Neural progenitor cell (in vitro differentiated cells): ENCODE measurements at regions not wholly inside any gene's neighbourhood (a gene's known extent, or its start where the extent isn't known, plus 50 kb on each side); places are given as distances from the start of the nearest gene placed in this dataset.
A peak's percentile ranks its signal among the peaks of the same experiment; 100 is the strongest.
"Not testable (repeated sequence)": the region's sequence is repeated elsewhere in the genome, so short reads cannot be mapped to it uniquely, and the experiment has no call there.

Experiments
- DNase-seq: peaks from one replicate; pipeline ENCODE4 v3.0.0-alpha.2; 2016; ENCODE audit warnings: low spot score
- H2AFZ ChIP-seq: fragments of 200-600 bp; sonication (generic); replicated peaks from 2 replicates; pipeline ENCODE4 v1.6.1; 2016; ENCODE audit warnings: antibody characterized with exemption
- H3F3A ChIP-seq: fragments of 200-600 bp; sonication (generic); 2 replicates; pipeline ENCODE4 v1.6.1; 2016; ENCODE audit warnings: antibody characterized with exemption, low read depth
- H3K27ac ChIP-seq: fragments of 200-600 bp; sonication (generic); 2 replicates; pipeline ENCODE4 v1.5.1; 2016; ENCODE audit warnings: mild to moderate bottlenecking
- H3K27me3 ChIP-seq: fragments of 200-600 bp; sonication (generic); 2 replicates; pipeline ENCODE4 v1.6.1; 2016; ENCODE audit warnings: mild to moderate bottlenecking, moderate library complexity
- H3K36me3 ChIP-seq: fragments of 200-600 bp; sonication (generic); 2 replicates; pipeline ENCODE4 v1.5.1; 2016
- H3K4me1 ChIP-seq: fragments of 200-600 bp; sonication (generic); 2 replicates; pipeline ENCODE4 v1.6.1; 2016; ENCODE audit warnings: mixed run types
- H3K4me2 ChIP-seq: fragments of 200-600 bp; sonication (generic); 2 replicates; pipeline ENCODE4 v1.6.1; 2016
- H3K4me3 ChIP-seq: fragments of 200-600 bp; sonication (generic); 2 replicates; pipeline ENCODE4 v1.5.1; 2016
- H3K79me2 ChIP-seq: fragments of 200-600 bp; sonication (generic); 2 replicates; pipeline ENCODE4 v1.6.1; 2016; ENCODE audit warnings: low read depth
- H3K9ac ChIP-seq: fragments of 200-600 bp; sonication (generic); 2 replicates; pipeline ENCODE4 v1.6.1; 2016
- H3K9me3 ChIP-seq: fragments of 200-600 bp; sonication (generic); 2 replicates; pipeline ENCODE4 v1.5.1; 2016; ENCODE audit warnings: low read depth
- H4K20me1 ChIP-seq: fragments of 200-600 bp; sonication (generic); 2 replicates; pipeline ENCODE4 v1.6.1; 2016; ENCODE audit warnings: low read depth
- H3K27ac Mint-ChIP-seq: 3 replicates; pipeline ENCODE4 v1.8.0; 2021; ENCODE audit warnings: mixed read lengths
- H3K27me3 Mint-ChIP-seq: 2 replicates; pipeline ENCODE4 v1.8.0; 2022; ENCODE audit warnings: low read depth, mild to moderate bottlenecking, inconsistent platforms, moderate library complexity, mixed read lengths; ENCODE audit not compliant: insufficient read depth
- H3K36me3 Mint-ChIP-seq: 3 replicates; pipeline ENCODE4 v1.8.0; 2021; ENCODE audit warnings: mixed read lengths
- H3K4me1 Mint-ChIP-seq: 3 replicates; pipeline ENCODE4 v1.8.0; 2021; ENCODE audit warnings: mixed read lengths
- H3K4me3 Mint-ChIP-seq: 3 replicates; pipeline ENCODE4 v1.8.0; 2021; ENCODE audit warnings: mild to moderate bottlenecking, moderate library complexity, mixed read lengths
- H3K9me3 Mint-ChIP-seq: 3 replicates; pipeline ENCODE4 v1.8.0; 2020; ENCODE audit warnings: mixed read lengths
- EZH2 ChIP-seq: fragments of 200-600 bp; sonication (generic); IDR thresholded peaks from 2 replicates; pipeline ENCODE4 v1.6.1; 2017; ENCODE audit warnings: antibody characterized with exemption, mild to moderate bottlenecking, moderate library complexity
- EZH2phosphoT487 ChIP-seq: fragments of 200-600 bp; sonication (generic); IDR thresholded peaks from 2 replicates; pipeline ENCODE4 v1.6.1; 2017; ENCODE audit warnings: antibody characterized with exemption
- TF ChIP-seq, protein P1 (sequence below): fragments of 200-600 bp; sonication (generic); IDR thresholded peaks from 2 replicates; pipeline ENCODE4 v1.5.1; 2017; ENCODE audit warnings: antibody characterized with exemption, mild to moderate bottlenecking

DNA sequence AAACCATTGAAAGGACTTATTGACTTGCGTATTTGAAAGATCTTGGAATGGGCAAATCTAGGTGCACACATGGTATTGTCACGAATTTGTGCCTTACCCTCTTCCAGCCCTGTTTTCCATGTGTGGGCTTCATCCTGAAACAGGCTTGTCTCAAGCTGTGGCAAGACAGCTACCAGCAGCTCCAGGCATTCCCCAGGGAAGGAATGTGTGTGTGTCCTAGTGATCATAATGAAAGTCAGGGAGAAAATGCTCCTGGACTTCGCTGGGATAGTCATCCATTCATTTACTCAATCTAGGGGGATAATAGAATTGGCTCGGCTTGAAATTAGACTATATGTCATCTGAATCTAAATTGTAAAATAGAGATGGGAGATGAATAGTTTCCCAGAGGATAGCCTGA, 676.2 kb downstream of the CBLN4 start:
- Mint-ChIP-seq H3K27me3 (no peaks in the 10 kb centered on the region), H3K4me1 (peaks cover 4% of the 10 kb centered on the region)

GRCh38 chr20:55322745-55323144, 682.6 kb downstream of the CBLN4 start:
- Mint-ChIP-seq H3K4me3 (no peak overlapping the region), H3K27ac (no peak overlapping the region), H3K27me3 (no peaks in the 10 kb centered on the region), H3K36me3 (no peaks in the 10 kb centered on the region), H3K9me3 (no peaks in the 10 kb centered on the region), H3K4me1 (no peaks in the 10 kb centered on the region)
- Histone ChIP-seq H3K4me3 (no peak overlapping the region), H3K27ac (no peak overlapping the region), H3F3A (no peaks in the 10 kb centered on the region), H3K9me3 (no peaks in the 10 kb centered on the region), H3K79me2 (no peaks in the 10 kb centered on the region), H3K4me2 (no peak overlapping the region), H4K20me1 (no peaks in the 10 kb centered on the region), H3K9ac (no peak overlapping the region), H3K4me1 (no peaks in the 10 kb centered on the region), H2AFZ (no peak overlapping the region), H3K36me3 (no peaks in the 10 kb centered on the region), H3K27me3 (no peaks in the 10 kb centered on the region)
- DNase-seq, result no peak
- TF ChIP-seq EZH2, result no peak
- TF ChIP-seq EZH2phosphoT487, result no peak
- TF ChIP-seq, protein P1, sequence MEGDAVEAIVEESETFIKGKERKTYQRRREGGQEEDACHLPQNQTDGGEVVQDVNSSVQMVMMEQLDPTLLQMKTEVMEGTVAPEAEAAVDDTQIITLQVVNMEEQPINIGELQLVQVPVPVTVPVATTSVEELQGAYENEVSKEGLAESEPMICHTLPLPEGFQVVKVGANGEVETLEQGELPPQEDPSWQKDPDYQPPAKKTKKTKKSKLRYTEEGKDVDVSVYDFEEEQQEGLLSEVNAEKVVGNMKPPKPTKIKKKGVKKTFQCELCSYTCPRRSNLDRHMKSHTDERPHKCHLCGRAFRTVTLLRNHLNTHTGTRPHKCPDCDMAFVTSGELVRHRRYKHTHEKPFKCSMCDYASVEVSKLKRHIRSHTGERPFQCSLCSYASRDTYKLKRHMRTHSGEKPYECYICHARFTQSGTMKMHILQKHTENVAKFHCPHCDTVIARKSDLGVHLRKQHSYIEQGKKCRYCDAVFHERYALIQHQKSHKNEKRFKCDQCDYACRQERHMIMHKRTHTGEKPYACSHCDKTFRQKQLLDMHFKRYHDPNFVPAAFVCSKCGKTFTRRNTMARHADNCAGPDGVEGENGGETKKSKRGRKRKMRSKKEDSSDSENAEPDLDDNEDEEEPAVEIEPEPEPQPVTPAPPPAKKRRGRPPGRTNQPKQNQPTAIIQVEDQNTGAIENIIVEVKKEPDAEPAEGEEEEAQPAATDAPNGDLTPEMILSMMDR, result no peak

More for the DNA sequence above, 676.2 kb downstream of the CBLN4 start:
- Mint-ChIP-seq H3K4me3 (no peak overlapping the region), H3K27ac (no peak overlapping the region), H3K9me3 (no peaks in the 10 kb centered on the region), H3K36me3 (no peaks in the 10 kb centered on the region)
- H3K9me3 ChIP-seq, result no peaks in the 10 kb centered on the region
- no peak overlapping the region for H2AFZ ChIP-seq
- H3K4me3 ChIP-seq, result no peak overlapping the region
- no peaks in the 10 kb centered on the region for H3K79me2 ChIP-seq
- H3F3A ChIP-seq, result no peaks in the 10 kb centered on the region
- no peak overlapping the region for H3K4me2 ChIP-seq
- H3K27me3 ChIP-seq, result no peaks in the 10 kb centered on the region
- no peaks in the 10 kb centered on the region for H4K20me1 ChIP-seq
- no peaks in the 10 kb centered on the region for H3K36me3 ChIP-seq
- H3K27ac ChIP-seq, result no peak overlapping the region
- peak; percentile 20 for DNase-seq
- TF ChIP-seq, protein P1, result no peak
- peaks cover 8% of the 10 kb centered on the region for H3K4me1 ChIP-seq
- no peak overlapping the region for H3K9ac ChIP-seq

DNA sequence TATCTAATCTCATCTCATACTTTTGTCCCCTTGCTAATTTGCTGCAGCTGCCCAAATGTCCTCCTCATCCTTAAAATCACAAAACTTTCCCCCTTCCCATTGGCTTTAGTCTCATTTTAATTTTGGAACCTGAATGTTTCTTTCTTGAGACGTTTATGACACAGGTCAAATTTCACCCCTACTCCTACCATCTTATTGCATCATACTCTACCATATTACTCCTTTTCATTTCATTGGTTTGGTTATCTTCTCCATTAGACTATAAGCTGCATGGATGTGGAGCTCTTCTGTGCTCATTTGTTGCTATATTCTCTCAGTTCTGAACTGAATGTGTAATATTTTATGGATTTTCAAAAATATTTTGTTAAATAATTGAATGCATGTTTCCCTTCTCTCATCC, 688.6 kb downstream of the CBLN4 start:
- Histone ChIP-seq H4K20me1 (no peaks in the 10 kb centered on the region), H3K4me3 (no peak overlapping the region), H3K27me3 (no peaks in the 10 kb centered on the region), H3K9me3 (no peaks in the 10 kb centered on the region), H3K4me2 (no peak overlapping the region), H3K79me2 (no peaks in the 10 kb centered on the region), H3K27ac (no peak overlapping the region), H2AFZ (no peak overlapping the region), H3K4me1 (no peaks in the 10 kb centered on the region), H3K36me3 (no peaks in the 10 kb centered on the region), H3F3A (no peaks in the 10 kb centered on the region), H3K9ac (no peak overlapping the region)
- H3K4me3 Mint-ChIP-seq, result no peak overlapping the region
- TF ChIP-seq EZH2phosphoT487, result no peak
- no peaks in the 10 kb centered on the region for H3K36me3 Mint-ChIP-seq
- H3K27ac Mint-ChIP-seq, result no peak overlapping the region
- DNase-seq, result no peak
- no peaks in the 10 kb centered on the region for H3K27me3 Mint-ChIP-seq
- no peaks in the 10 kb centered on the region for H3K4me1 Mint-ChIP-seq
- H3K9me3 Mint-ChIP-seq, result no peaks in the 10 kb centered on the region

DNA sequence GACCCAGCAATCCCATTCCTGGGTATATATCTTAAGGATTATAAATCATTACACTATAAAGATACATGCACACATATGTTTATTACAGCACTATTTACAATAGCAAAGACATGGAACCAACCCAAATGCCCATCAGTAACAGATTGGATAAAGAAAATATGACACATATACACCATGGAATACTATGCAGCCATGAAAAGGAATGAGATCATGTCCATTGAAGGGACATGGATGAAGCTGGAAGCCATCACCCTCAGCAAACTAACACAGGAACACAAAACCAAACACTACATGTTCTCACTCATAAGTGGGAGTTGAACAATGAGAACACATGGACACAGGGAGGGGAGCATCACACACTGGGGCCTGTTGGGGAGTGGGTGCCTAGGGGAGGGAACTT, 694.5 kb downstream of the CBLN4 start:
- H3K9me3 ChIP-seq, H3K27me3 Mint-ChIP-seq, H3K27me3 ChIP-seq: not testable (repeated sequence)

More for the DNA sequence above, 694.5 kb downstream of the CBLN4 start:
- H3K9me3 Mint-ChIP-seq, result peaks cover 12% of the 10 kb centered on the region
- H3K27ac Mint-ChIP-seq, H3K36me3 ChIP-seq, H3K79me2 ChIP-seq, H3K4me1 Mint-ChIP-seq, DNase-seq, H3K4me3 ChIP-seq, H3K36me3 Mint-ChIP-seq, H4K20me1 ChIP-seq, H2AFZ ChIP-seq, H3K4me1 ChIP-seq, H3K4me3 Mint-ChIP-seq, H3K4me2 ChIP-seq, H3F3A ChIP-seq, H3K27ac ChIP-seq, H3K9ac ChIP-seq: not testable (repeated sequence)
